HCT116 (cell line): ENCODE measurements at regions not wholly inside any gene's neighbourhood (a gene's known extent, or its start where the extent isn't known, plus 50 kb on each side); places are given as distances from the start of the nearest gene placed in this dataset.

Source experiments
- ATAC-seq: fragments of 200-7000 bp; cut with Tn5 transposase; 2 replicates; pipeline ENCODE4 v1.9.1; 2020; ENCODE audit warnings: mild to moderate bottlenecking, moderate library complexity
- BruUV-seq: library from RNA; stranded (reverse); fragments of 400-500 nt; replicated peaks from 2 replicates; lab custom pipeline; 2021; lab: Mats Ljungman, UMichigan
- CTCF ChIA-PET: fragments of 300-600 bp; sonication (Branson Sonifier 250); formaldehyde crosslinking; loops from one replicate; lab custom pipeline; 2021; ENCODE audit warnings: antibody characterized with exemption; lab: Charles Lee
- POLR2A ChIA-PET: fragments of 300-600, 350-600 bp; sonication (Branson Sonifier 250); formaldehyde crosslinking; loops from one replicate; lab custom pipeline; 2021; ENCODE audit warnings: antibody characterized with exemption; lab: Charles Lee
- RAD21 ChIA-PET, 2 experiments: fragments of 300-600 bp; sonication (Branson Sonifier 250); formaldehyde crosslinking; loops; one replicate each; lab custom pipeline; 2023; ENCODE audit warnings: low total read pairs in 2 of 2; ENCODE audit not compliant: uncharacterized antibody in 2 of 2, unreplicated experiment in 2 of 2, low non-redundant PET in 1 of 2; lab: Charles Lee
- DNase-seq: peaks from one replicate; pipeline ENCODE4 v3.0.0-alpha.2; 2010; ENCODE audit warnings: low read depth, low spot score
- H2AFZ ChIP-seq: fragments of 200-600 bp; shearing (Covaris generic), sonication (generic); 2 replicates; pipeline ENCODE4 v1.6.1; 2017; ENCODE audit warnings: low read depth, mixed run types, mixed read lengths, antibody characterized with exemption, low read length; ENCODE audit not compliant: poor library complexity, severe bottlenecking
- H3K27ac ChIP-seq: 2 replicates; pipeline ENCODE4 v1.5.1; 2012; ENCODE audit warnings: low read depth, low read length
- H3K27me3 ChIP-seq: fragments of 200-600 bp; sonication (generic); 2 replicates; pipeline ENCODE4 v1.6.1; 2016; ENCODE audit warnings: mixed run types, low read length, mixed read lengths; ENCODE audit not compliant: insufficient read depth
- H3K36me3 ChIP-seq, 2 experiments: fragments of 200-500 bp in 1 of 2; fragments of 200-600 bp in 1 of 2; sonication (Bioruptor generic) in 1 of 2; sonication (generic) in 1 of 2; 2 replicates each; pipeline versions ENCODE4 v1.5.1 to v1.6.1; 2014 to 2016; ENCODE audit warnings: low read length in 2 of 2, inconsistent platforms in 1 of 2, mixed read lengths in 1 of 2, mixed run types in 1 of 2; ENCODE audit not compliant: insufficient read depth in 2 of 2, control insufficient read depth in 1 of 2
- H3K4me1 ChIP-seq, 2 experiments: fragments of 200-600 bp in 1 of 2; sonication (generic) in 1 of 2; 2 replicates each; pipeline versions ENCODE4 v1.5.1 to v1.6.1; 2012 to 2017; ENCODE audit warnings: low read length in 2 of 2, inconsistent platforms in 1 of 2, mild to moderate bottlenecking in 1 of 2, mixed read lengths in 1 of 2, mixed run types in 1 of 2, moderate library complexity in 1 of 2; ENCODE audit not compliant: insufficient read depth in 2 of 2, control insufficient read depth in 1 of 2
- H3K4me2 ChIP-seq: fragments of 200-600 bp; sonication (generic); 2 replicates; pipeline ENCODE4 v1.6.1; 2017; ENCODE audit warnings: mixed run types, low read length, mixed read lengths
- H3K4me3 ChIP-seq, 2 experiments: fragments of 200-600 bp in 1 of 2; sonication (generic) in 1 of 2; replicated peaks in 1 of 2; 2 replicates each; pipeline ENCODE4 v1.5.1; 2011 to 2016; ENCODE audit warnings: low read length in 2 of 2, control low read depth in 1 of 2, low read depth in 1 of 2, mild to moderate bottlenecking in 1 of 2, mixed read lengths in 1 of 2, mixed run types in 1 of 2
- H3K79me2 ChIP-seq: fragments of 200-600 bp; sonication (generic); 2 replicates; pipeline ENCODE4 v1.6.1; 2017; ENCODE audit warnings: mild to moderate bottlenecking, mixed run types, low read length, moderate library complexity, mixed read lengths; ENCODE audit not compliant: insufficient read depth
- H3K9ac ChIP-seq: fragments of 200-600 bp; sonication (generic); 2 replicates; pipeline ENCODE4 v1.6.1; 2016; ENCODE audit warnings: low read length, mixed read lengths
- H3K9me2 ChIP-seq: fragments of 200-600 bp; sonication (generic), shearing (Covaris generic); 2 replicates; pipeline ENCODE4 v1.6.1; 2017; ENCODE audit warnings: mixed run types, mild to moderate bottlenecking, moderate library complexity; ENCODE audit not compliant: insufficient read depth
- H3K9me3 ChIP-seq, 2 experiments: fragments of 200-500 bp in 1 of 2; fragments of 200-600 bp in 1 of 2; sonication (Bioruptor generic) in 1 of 2; sonication (generic) in 1 of 2; 2 replicates each; pipeline ENCODE4 v1.6.1; 2014 to 2017; ENCODE audit warnings: low read length in 2 of 2, mixed read lengths in 2 of 2, inconsistent platforms in 1 of 2, low read depth in 1 of 2, mild to moderate bottlenecking in 1 of 2, mixed run types in 1 of 2, moderate library complexity in 1 of 2; ENCODE audit not compliant: control insufficient read depth in 1 of 2, insufficient read depth in 1 of 2
- H4K20me1 ChIP-seq: fragments of 200-600 bp; sonication (generic), shearing (Covaris generic); 2 replicates; pipeline ENCODE4 v1.6.1; 2017; ENCODE audit warnings: mixed run types, mild to moderate bottlenecking, moderate library complexity; ENCODE audit not compliant: insufficient read depth
- CTCF ChIP-seq, 3 experiments: fragments of 200-600 bp in 1 of 3; sonication (generic) in 1 of 3; IDR thresholded peaks in 2 of 3; conservative IDR thresholded peaks in 1 of 3; 2 replicates each; pipeline ENCODE4 v1.5.1; 2012 to 2017; ENCODE audit warnings: low read depth in 2 of 3, low read length in 2 of 3, antibody characterized with exemption in 1 of 3, borderline replicate concordance in 1 of 3, control low read depth in 1 of 3, mild to moderate bottlenecking in 1 of 3, mixed read lengths in 1 of 3, mixed run types in 1 of 3, moderate library complexity in 1 of 3; ENCODE audit not compliant: insufficient read depth in 1 of 3
- EZH2phosphoT487 ChIP-seq: fragments of 200-600 bp; IDR thresholded peaks from 2 replicates; pipeline ENCODE4 v1.6.1; 2018; ENCODE audit warnings: antibody characterized with exemption, borderline replicate concordance
- POLR2A ChIP-seq: IDR thresholded peaks from 2 replicates; pipeline ENCODE4 v1.7.0; 2011; ENCODE audit warnings: borderline replicate concordance; ENCODE audit not compliant: insufficient read depth, insufficient read length; ENCODE audit errors: extremely low read depth
- RAD21 ChIP-seq: IDR thresholded peaks from 2 replicates; pipeline ENCODE4 v1.6.1; 2012; ENCODE audit warnings: low read depth, mild to moderate bottlenecking
- REST ChIP-seq: IDR thresholded peaks from 2 replicates; pipeline ENCODE4 v1.6.1; 2012; ENCODE audit warnings: low read depth
- SRF ChIP-seq: IDR thresholded peaks from 2 replicates; pipeline ENCODE4 v1.6.1; 2012; ENCODE audit warnings: low read depth
- intact Hi-C: fragments of 100-400 bp; cut with micrococcal nuclease; formaldehyde crosslinking; loops from 2 replicates; pipeline ENCODE4 v1.10.0; 2022

- no TSS peak for BruUV-seq
Observed at GRCh38 chr9:613771-614347, 227.6 kb upstream of the DMRT1 start.

More at GRCh38 chr9:613771-614347, 227.6 kb upstream of the DMRT1 start:
- Histone ChIP-seq H3K79me2 (no peaks in the 10 kb centered on the region), H3K9ac (no peak overlapping the region), H3K27me3 (no peaks in the 10 kb centered on the region), H3K36me3 (no peaks in the 10 kb centered on the region), H3K27ac (no peak overlapping the region), H3K4me3 (no peak overlapping the region), H3K4me2 (no peak overlapping the region), H2AFZ (no peak overlapping the region), H3K9me3 (no peaks in the 10 kb centered on the region), H3K9me2 (no peaks in the 10 kb centered on the region), H3K4me1 (no peaks in the 10 kb centered on the region), H4K20me1 (no peaks in the 10 kb centered on the region; the same call in 1 of the 2 replicates)
- intact Hi-C loops = loop anchor here (1.0 to 5.0 kb wide), 5 partner anchors 143 to 395 kb away; no protein-coding TSS in a partner anchor
- RAD21 ChIA-PET = no interaction called here
- CTCF ChIA-PET = interaction anchor here (1.2 to 1.8 kb wide), 2 partner anchors 143 to 266 kb away, joined by 3 to 4 read pairs; no protein-coding TSS in a partner anchor
- DNase-seq (peak; percentile 13), ATAC-seq (peak; percentile 97)
- POLR2A ChIA-PET = no interaction called here
- TF ChIP-seq EZH2phosphoT487 (no peak), CTCF (IDR thresholded peaks at IDR 0.05 in 2 of 3, conservative IDR thresholded peaks at IDR 0.05 in 1 of 3; ENCODE audit: borderline replicate concordance in 1 of 3, insufficient read depth in 1 of 3, low read depth in 2 of 3, low read length in 2 of 3) (peak; percentile 40 to 97 (median 69)), SRF (no peak), RAD21 (peak; percentile 73), REST (no peak), POLR2A (no peak)
